HCT116 (cell line): ENCODE measurements at regions not wholly inside any gene's neighbourhood (a gene's known extent, or its start where the extent isn't known, plus 50 kb on each side); places are given as distances from the start of the nearest gene placed in this dataset.

ENCODE experiments used
- CTCF ChIP-seq, 3 experiments: fragments of 200-600 bp in 1 of 3; sonication (generic) in 1 of 3; IDR thresholded peaks in 2 of 3; conservative IDR thresholded peaks in 1 of 3; 2 replicates each; pipeline ENCODE4 v1.5.1; 2012 to 2017; ENCODE audit warnings: low read depth in 2 of 3, low read length in 2 of 3, antibody characterized with exemption in 1 of 3, borderline replicate concordance in 1 of 3, control low read depth in 1 of 3, mild to moderate bottlenecking in 1 of 3, mixed read lengths in 1 of 3, mixed run types in 1 of 3, moderate library complexity in 1 of 3; ENCODE audit not compliant: insufficient read depth in 1 of 3
- JUND ChIP-seq: IDR thresholded peaks from 2 replicates; pipeline ENCODE4 v1.6.1; 2012
- MAX ChIP-seq: IDR thresholded peaks from 2 replicates; pipeline ENCODE4 v1.6.1; 2012
- POLR2A ChIP-seq: IDR thresholded peaks from 2 replicates; pipeline ENCODE4 v1.7.0; 2011; ENCODE audit warnings: borderline replicate concordance; ENCODE audit not compliant: insufficient read depth, insufficient read length; ENCODE audit errors: extremely low read depth
- POLR2AphosphoS5 ChIP-seq: IDR thresholded peaks from 2 replicates; pipeline ENCODE4 v1.6.1; 2011; ENCODE audit warnings: mild to moderate bottlenecking, low read depth, low read length, moderate library complexity

- TF ChIP-seq MAX (no peak), POLR2AphosphoS5 (no peak), JUND (no peak), CTCF (IDR thresholded peaks at IDR 0.05 in 2 of 3, conservative IDR thresholded peaks at IDR 0.05 in 1 of 3; ENCODE audit: borderline replicate concordance in 1 of 3, insufficient read depth in 1 of 3, low read depth in 2 of 3, low read length in 2 of 3) (no peak), POLR2A (no peak)
Measured at GRCh38 chr21:39115576-39116235, 67.5 kb downstream of the PSMG1 start.
